ENCODE measurements at regions not wholly inside any gene's neighbourhood (a gene's known extent, or its start where the extent isn't known, plus 50 kb on each side); places are given as distances from the start of the nearest gene placed in this dataset.

GRCh38 chr4:89549907-89550306 is 242.3 kb upstream of the GPRIN3 start:
- TF ChIP-seq REST (IDR thresholded peaks at IDR 0.05; ENCODE audit: low read depth), result no peak
- no peak for TF ChIP-seq MAX (IDR thresholded peaks at IDR 0.05)
- TF ChIP-seq EP300 (IDR thresholded peaks at IDR 0.05; ENCODE audit: borderline replicate concordance), result no peak
- TF ChIP-seq USF1 (IDR thresholded peaks at IDR 0.05), result no peak
- TF ChIP-seq YY1 (IDR thresholded peaks at IDR 0.05; ENCODE audit: low read depth), result no peak
- no peak for TF ChIP-seq RAD21 (IDR thresholded peaks at IDR 0.05; ENCODE audit: low read depth)
- TF ChIP-seq TAF1 (IDR thresholded peaks at IDR 0.05; ENCODE audit: low read depth), result no peak
- no peak for TF ChIP-seq FOXM1 (IDR thresholded peaks at IDR 0.05; ENCODE audit: borderline replicate concordance, low read depth)
